Progenitor cell of endocrine pancreas (in vitro differentiated cells): ENCODE measurements at regions not wholly inside any gene's neighbourhood (a gene's known extent, or its start where the extent isn't known, plus 50 kb on each side); places are given as distances from the start of the nearest gene placed in this dataset.

Source experiments
- DNase-seq: peaks from one replicate; pipeline ENCODE4 v3.0.0; 2021; ENCODE audit warnings: low spot score; ENCODE audit not compliant: unreplicated experiment
- H3K27ac Mint-ChIP-seq: 2 replicates; pipeline ENCODE4 v1.8.0; 2021; ENCODE audit warnings: mild to moderate bottlenecking, moderate library complexity, mixed read lengths
- H3K27me3 Mint-ChIP-seq: 2 replicates; pipeline ENCODE4 v1.8.0; 2021; ENCODE audit warnings: mixed read lengths
- H3K36me3 Mint-ChIP-seq: 2 replicates; pipeline ENCODE4 v1.8.0; 2022; ENCODE audit warnings: mixed read lengths; ENCODE audit not compliant: insufficient read depth
- H3K4me1 Mint-ChIP-seq: 2 replicates; pipeline ENCODE4 v1.8.0; 2021; ENCODE audit warnings: low read depth, mixed read lengths
- H3K4me3 Mint-ChIP-seq: 2 replicates; pipeline ENCODE4 v1.8.0; 2021; ENCODE audit warnings: low read depth, mild to moderate bottlenecking, moderate library complexity, mixed read lengths
- H3K9me3 Mint-ChIP-seq: 2 replicates; pipeline ENCODE4 v1.8.0; 2021; ENCODE audit warnings: low read depth, mixed read lengths
- TF ChIP-seq, protein P1 (sequence below): fragments of 200-600 bp; sonication (generic); IDR thresholded peaks from one replicate; pipeline ENCODE4 v1.5.0; 2021; ENCODE audit warnings: antibody characterized with exemption, mild to moderate bottlenecking; ENCODE audit not compliant: unreplicated experiment

GRCh38 chr3:76198086-76198485 is 412.7 kb upstream of the ZNF717 start:
- H3K27ac Mint-ChIP-seq: no peak overlapping the region
- DNase-seq: no peak
- no peaks in the 10 kb centered on the region for H3K27me3 Mint-ChIP-seq
- H3K4me3 Mint-ChIP-seq: no peak overlapping the region
- no peaks in the 10 kb centered on the region for H3K4me1 Mint-ChIP-seq
- no peaks in the 10 kb centered on the region for H3K36me3 Mint-ChIP-seq
- H3K9me3 Mint-ChIP-seq: no peaks in the 10 kb centered on the region
- TF ChIP-seq, protein P1, sequence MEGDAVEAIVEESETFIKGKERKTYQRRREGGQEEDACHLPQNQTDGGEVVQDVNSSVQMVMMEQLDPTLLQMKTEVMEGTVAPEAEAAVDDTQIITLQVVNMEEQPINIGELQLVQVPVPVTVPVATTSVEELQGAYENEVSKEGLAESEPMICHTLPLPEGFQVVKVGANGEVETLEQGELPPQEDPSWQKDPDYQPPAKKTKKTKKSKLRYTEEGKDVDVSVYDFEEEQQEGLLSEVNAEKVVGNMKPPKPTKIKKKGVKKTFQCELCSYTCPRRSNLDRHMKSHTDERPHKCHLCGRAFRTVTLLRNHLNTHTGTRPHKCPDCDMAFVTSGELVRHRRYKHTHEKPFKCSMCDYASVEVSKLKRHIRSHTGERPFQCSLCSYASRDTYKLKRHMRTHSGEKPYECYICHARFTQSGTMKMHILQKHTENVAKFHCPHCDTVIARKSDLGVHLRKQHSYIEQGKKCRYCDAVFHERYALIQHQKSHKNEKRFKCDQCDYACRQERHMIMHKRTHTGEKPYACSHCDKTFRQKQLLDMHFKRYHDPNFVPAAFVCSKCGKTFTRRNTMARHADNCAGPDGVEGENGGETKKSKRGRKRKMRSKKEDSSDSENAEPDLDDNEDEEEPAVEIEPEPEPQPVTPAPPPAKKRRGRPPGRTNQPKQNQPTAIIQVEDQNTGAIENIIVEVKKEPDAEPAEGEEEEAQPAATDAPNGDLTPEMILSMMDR: no peak

DNA sequence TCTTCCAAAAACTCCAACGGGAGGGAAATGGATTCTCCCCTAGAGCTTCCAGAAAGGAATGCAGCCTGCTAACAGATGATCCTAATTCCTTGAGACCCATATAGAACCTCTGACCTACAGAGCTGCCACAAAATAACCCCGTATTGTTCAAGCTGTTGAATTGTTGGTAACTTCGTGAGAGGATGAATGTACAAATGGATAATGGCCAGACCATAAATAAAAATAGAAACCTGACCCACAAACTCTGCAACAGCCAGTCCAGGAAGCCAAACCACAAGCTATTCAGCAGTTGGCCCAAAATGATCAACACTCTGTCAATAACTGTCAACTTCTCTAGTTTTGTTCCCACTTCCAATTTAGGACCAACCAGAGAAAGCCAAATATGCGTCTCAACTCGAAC is 414.0 kb upstream of the ZNF717 start:
- Mint-ChIP-seq H3K9me3 (no peaks in the 10 kb centered on the region), H3K36me3 (no peaks in the 10 kb centered on the region), H3K4me3 (no peak overlapping the region), H3K4me1 (no peaks in the 10 kb centered on the region), H3K27ac (no peak overlapping the region), H3K27me3 (no peaks in the 10 kb centered on the region)
- TF ChIP-seq, protein P1: no peak
- DNase-seq: no peak

GRCh38 chr3:76203578-76203977 is 418.2 kb upstream of the ZNF717 start:
- no peaks in the 10 kb centered on the region for H3K9me3 Mint-ChIP-seq
- H3K36me3 Mint-ChIP-seq: no peaks in the 10 kb centered on the region
- TF ChIP-seq, protein P1: no peak
- H3K27me3 Mint-ChIP-seq: no peaks in the 10 kb centered on the region
- H3K4me1 Mint-ChIP-seq: no peaks in the 10 kb centered on the region
- no peak overlapping the region for H3K27ac Mint-ChIP-seq
- no peak for DNase-seq
- H3K4me3 Mint-ChIP-seq: no peak overlapping the region

DNA sequence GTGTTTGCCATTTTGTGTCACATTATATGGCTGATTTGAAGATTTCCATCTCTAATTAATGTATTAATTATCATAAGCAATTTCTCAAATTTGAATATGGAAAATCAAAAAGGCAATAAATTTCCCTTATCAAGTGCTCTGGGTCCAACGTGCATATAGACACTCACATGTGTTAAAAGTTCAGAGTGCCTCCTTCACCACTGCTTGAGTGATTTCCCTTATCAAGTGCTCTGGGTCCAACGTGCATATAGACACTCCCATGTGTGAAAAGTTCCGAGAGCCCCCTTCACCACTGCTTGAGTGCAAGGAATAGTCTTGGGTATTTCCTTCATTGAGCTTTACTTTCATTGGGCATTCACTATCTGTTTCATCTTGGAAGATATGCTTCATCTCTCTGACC is 421.0 kb upstream of the ZNF717 start:
- Mint-ChIP-seq H3K27ac (no peak overlapping the region), H3K36me3 (no peaks in the 10 kb centered on the region), H3K27me3 (no peaks in the 10 kb centered on the region), H3K9me3 (no peaks in the 10 kb centered on the region), H3K4me3 (no peak overlapping the region), H3K4me1 (no peaks in the 10 kb centered on the region)
- TF ChIP-seq, protein P1: no peak
- no peak for DNase-seq

- Mint-ChIP-seq H3K36me3 (peaks cover 1% of the 10 kb centered on the region), H3K9me3 (peaks cover 27% of the 10 kb centered on the region), H3K4me1 (no peaks in the 10 kb centered on the region), H3K4me3 (no peak overlapping the region), H3K27ac (no peak overlapping the region), H3K27me3 (no peaks in the 10 kb centered on the region)
- DNase-seq: no peak
- TF ChIP-seq, protein P1: no peak
Measured at GRCh38 chr3:76212679-76213078, 427.3 kb upstream of the ZNF717 start.
